Stimulated activated CD4-positive, alpha-beta T cell treated with anti-CD3 and anti-CD28 coated beads, Interleukin-4, amount 100 ng/mL, for 1 hour (primary cell): ENCODE measurements at regions not wholly inside any gene's neighbourhood (a gene's known extent, or its start where the extent isn't known, plus 50 kb on each side); places are given as distances from the start of the nearest gene placed in this dataset.

Experiments used
- DNase-seq: peaks from one replicate; pipeline ENCODE4 v3.0.0-alpha.2; 2020

DNA sequence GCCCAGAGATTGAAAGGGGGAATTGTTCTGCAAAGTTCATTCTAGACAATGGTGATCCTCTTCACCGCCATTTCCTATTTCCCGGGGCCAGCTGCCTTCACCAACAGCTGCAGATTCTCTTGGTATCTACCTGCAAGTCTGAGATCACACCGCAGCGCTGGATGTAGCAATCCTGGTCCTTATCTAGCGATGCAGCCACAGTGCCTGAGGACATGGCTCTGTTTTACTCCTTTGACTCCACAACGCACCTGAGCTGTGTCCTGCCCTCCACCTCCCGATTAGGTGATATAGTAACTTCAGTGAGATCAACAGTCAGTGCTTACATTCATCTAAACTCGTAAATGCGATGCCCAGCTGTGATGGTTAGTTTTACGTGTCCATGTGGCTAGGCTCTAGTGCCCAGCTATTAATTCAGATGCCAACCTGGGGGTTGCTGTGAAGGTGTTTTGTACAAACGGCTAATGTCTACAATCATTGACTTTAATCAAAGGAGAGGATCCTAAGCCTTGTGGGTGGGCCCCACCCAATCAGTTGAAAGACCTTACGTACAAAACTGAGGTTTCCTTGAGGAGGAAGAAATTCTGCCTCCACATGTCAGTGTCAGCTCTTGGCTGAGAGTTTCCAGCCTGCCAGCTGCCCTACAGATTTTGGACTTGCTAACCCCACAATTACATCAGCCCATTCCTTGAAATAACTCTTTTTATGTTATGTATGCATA, 189.8 kb downstream of the SH3BP4 start:
- DNase-seq: no peak

- DNase-seq: no peak
Measured at GRCh38 chr2:235142601-235143000, 190.8 kb downstream of the SH3BP4 start.

DNA sequence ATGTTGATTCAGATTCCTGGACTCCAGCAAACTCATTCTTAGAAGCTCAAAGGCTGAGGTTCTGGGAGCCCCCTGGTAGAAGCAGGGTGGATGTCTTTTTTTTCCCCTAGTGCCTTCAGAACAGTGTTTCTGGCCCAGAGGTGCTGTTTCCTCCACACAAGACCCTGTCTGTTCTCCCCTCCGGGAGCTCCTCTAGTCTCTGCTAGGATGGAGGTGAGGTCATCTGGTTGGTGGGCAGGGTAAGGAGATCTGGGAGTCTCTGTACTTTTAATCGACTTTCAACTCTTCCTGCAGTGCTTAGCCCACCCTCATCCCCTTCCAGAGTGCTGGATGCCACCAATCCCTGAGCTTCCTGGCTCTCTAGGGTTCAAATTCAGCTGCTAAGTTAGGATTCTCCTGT, 192.0 kb downstream of the SH3BP4 start:
- no peak for DNase-seq

- DNase-seq: no peak
Measured at GRCh38 chr2:235144291-235144690, 192.5 kb downstream of the SH3BP4 start.

GRCh38 chr2:235146206-235146605, 194.4 kb downstream of the SH3BP4 start:
- no peak for DNase-seq

DNA sequence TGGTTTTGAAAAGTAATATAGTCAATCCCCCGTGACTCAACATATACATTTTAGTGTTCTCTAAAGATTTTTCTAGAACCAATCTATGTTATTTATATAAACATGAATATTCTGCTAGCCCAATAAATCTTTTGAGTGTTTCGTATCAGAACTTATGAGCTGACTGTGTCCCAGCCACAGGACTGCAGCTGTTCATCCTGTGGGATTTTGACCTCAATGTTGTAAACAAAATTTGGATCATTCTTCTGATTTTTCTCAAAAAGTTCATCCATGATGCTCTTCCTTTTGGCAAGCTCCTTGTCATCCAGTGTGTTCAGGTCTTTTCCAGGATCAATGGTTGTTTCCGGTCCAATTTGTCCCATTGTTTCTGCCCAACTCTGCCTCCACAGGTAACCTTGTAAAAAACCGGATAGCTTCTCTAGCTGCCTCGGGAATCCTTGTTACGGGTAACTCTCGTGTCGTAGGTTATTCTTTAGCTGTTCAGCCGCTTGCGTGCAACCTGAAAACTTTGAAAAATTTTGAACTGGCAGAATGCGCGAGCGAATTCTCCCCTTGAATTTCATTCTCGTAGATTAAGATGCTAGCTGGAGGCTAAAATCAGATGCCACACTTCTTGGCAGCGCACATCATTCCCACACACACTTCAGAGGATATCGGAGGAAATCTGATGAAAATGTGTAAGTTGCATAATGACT, 195.2 kb downstream of the SH3BP4 start:
- no peak for DNase-seq

- DNase-seq: no peak
Measured at GRCh38 chr2:235148201-235149170, 196.7 kb downstream of the SH3BP4 start.

DNA sequence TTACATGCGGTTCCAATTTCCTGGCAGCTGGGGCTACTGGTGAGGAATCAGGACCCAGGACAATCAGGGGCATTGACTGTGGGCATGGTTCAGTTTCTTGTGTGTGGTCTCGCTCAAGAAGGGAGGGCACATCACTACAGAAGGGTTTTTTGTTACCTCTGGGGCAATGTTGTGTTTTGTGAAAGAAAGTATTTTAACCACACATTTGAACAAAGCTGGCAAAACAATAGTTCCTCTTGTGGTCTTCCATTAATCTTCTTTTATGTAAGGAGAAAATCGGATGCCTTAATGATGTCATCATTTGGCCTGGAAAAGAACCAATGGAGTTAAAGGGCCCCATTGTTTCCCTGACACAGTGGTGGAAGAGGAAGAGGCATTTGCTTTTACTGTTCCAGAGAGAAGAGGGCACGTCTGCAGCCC, 197.4 kb downstream of the SH3BP4 start:
- DNase-seq: no peak

- no peak for DNase-seq
Measured at GRCh38 chr2:235149736-235150135, 197.9 kb downstream of the SH3BP4 start.

DNA sequence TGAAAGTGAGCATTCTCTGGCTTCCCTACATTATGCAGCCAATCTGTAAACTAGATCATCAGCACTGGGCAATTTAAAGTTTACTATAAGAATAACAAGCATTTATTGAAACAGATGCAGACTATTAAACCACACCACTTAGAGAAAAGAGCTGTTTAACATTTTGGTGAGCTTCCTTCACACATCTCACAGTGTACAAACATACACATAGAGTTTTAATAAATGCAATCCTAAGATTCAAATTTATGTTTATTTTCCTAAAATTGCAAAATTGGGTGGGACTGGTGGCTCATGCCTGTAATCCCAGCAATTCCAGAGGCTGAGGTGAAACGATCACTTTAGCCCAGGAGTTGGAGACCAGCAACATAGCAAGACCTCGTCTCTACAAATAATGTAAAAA, 199.3 kb downstream of the SH3BP4 start:
- DNase-seq: no peak

- DNase-seq: no peak
Measured at GRCh38 chr2:235155163-235155562, 203.3 kb downstream of the SH3BP4 start.

GRCh38 chr2:235156055-235156454, 204.2 kb downstream of the SH3BP4 start:
- no peak for DNase-seq

GRCh38 chr2:235157746-235158482, 206.1 kb downstream of the SH3BP4 start:
- DNase-seq: no peak

- no peak for DNase-seq
Measured at GRCh38 chr2:235160281-235160810, 208.5 kb downstream of the SH3BP4 start.

- no peak for DNase-seq
Measured at GRCh38 chr2:235161565-235161964, 209.7 kb downstream of the SH3BP4 start.

GRCh38 chr2:235162082-235162836, 210.4 kb downstream of the SH3BP4 start:
- no peak for DNase-seq

GRCh38 chr2:235162837-235163197, 211.0 kb downstream of the SH3BP4 start:
- no peak for DNase-seq

- no peak for DNase-seq
Measured at GRCh38 chr2:235165136-235165535, 213.3 kb downstream of the SH3BP4 start.

DNA sequence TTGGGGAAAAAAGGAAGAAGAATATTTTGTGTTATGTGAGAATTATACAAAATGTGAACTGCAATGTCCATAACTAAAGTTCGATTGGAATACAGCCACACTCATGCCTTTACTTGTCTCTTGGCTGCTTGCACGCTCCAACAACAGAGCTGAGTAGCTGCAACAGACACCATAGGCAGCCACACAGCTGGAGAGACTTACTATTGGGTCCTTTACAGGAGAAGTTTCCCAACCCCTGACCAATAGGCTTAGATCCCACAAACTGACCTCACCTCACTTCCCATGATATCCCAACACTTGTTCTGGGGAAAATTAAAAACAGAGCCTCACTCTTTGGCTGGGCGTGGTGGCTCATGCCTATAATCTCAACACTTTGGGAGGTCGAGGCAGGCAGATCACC, 213.8 kb downstream of the SH3BP4 start:
- no peak for DNase-seq

- DNase-seq: no peak
Measured at GRCh38 chr2:235168174-235168979, 216.6 kb downstream of the SH3BP4 start.

- DNase-seq: no peak
Measured at GRCh38 chr2:235170016-235170415, 218.2 kb downstream of the SH3BP4 start.
